KMS-11 (cell line): ENCODE measurements at regions not wholly inside any gene's neighbourhood (a gene's known extent, or its start where the extent isn't known, plus 50 kb on each side); places are given as distances from the start of the nearest gene placed in this dataset.

Experiments used
- H2AFZ ChIP-seq: fragments of 200-600 bp; sonication (generic); 2 replicates; pipeline ENCODE4 v1.6.1; 2016; ENCODE audit warnings: antibody characterized with exemption, mixed run types, low read depth
- H3K27ac ChIP-seq: fragments of 200-600 bp; sonication (generic); 2 replicates; pipeline ENCODE4 v1.6.1; 2016; ENCODE audit warnings: mild to moderate bottlenecking, mixed run types
- H3K27me3 ChIP-seq: fragments of 200-600 bp; sonication (generic); 2 replicates; pipeline ENCODE4 v1.6.1; 2017; ENCODE audit warnings: mild to moderate bottlenecking, low read depth, mixed run types, moderate library complexity; ENCODE audit not compliant: insufficient read depth
- H3K36me3 ChIP-seq: fragments of 200-600 bp; sonication (generic); 2 replicates; pipeline ENCODE4 v1.6.1; 2017; ENCODE audit warnings: mild to moderate bottlenecking, mixed run types; ENCODE audit not compliant: insufficient read depth
- H3K4me1 ChIP-seq: fragments of 200-600 bp; sonication (generic); 2 replicates; pipeline ENCODE4 v1.6.1; 2016; ENCODE audit warnings: mild to moderate bottlenecking, low read depth, mixed run types; ENCODE audit not compliant: poor library complexity, severe bottlenecking
- H3K4me2 ChIP-seq: fragments of 200-600 bp; sonication (generic); 2 replicates; pipeline ENCODE4 v1.7.0; 2016; ENCODE audit warnings: mild to moderate bottlenecking, mixed run types
- H3K4me3 ChIP-seq: fragments of 200-600 bp; sonication (generic); IDR thresholded peaks from 2 replicates; pipeline ENCODE4 v1.6.1; 2017; ENCODE audit warnings: low read depth, low read length, mixed read lengths; ENCODE audit not compliant: insufficient read depth
- H3K79me2 ChIP-seq: fragments of 200-600 bp; sonication (generic); 2 replicates; pipeline ENCODE4 v1.6.1; 2016; ENCODE audit warnings: low read depth, mixed run types; ENCODE audit not compliant: insufficient read depth
- H3K9ac ChIP-seq: fragments of 200-600 bp; sonication (generic); 2 replicates; pipeline ENCODE4 v1.6.1; 2016; ENCODE audit warnings: mild to moderate bottlenecking, mixed run types
- H4K20me1 ChIP-seq: fragments of 200-600 bp; sonication (generic); 2 replicates; pipeline ENCODE4 v1.6.1; 2016; ENCODE audit warnings: mild to moderate bottlenecking, mixed run types; ENCODE audit not compliant: insufficient read depth
- CTCF ChIP-seq: fragments of 200-600 bp; sonication (generic); conservative IDR thresholded peaks from 2 replicates; pipeline ENCODE4 v1.6.1; 2017; ENCODE audit warnings: low read depth, mild to moderate bottlenecking, antibody characterized with exemption, low read length, moderate library complexity, mixed read lengths

- no peak overlapping the region for H3K27ac ChIP-seq
- H3K9ac ChIP-seq: no peak overlapping the region
- no peaks in the 10 kb centered on the region for H3K27me3 ChIP-seq
- H3K79me2 ChIP-seq: no peaks in the 10 kb centered on the region
- no peaks in the 10 kb centered on the region for H4K20me1 ChIP-seq
- no peak for TF ChIP-seq CTCF
- no peak overlapping the region for H2AFZ ChIP-seq
- no peaks in the 10 kb centered on the region for H3K4me1 ChIP-seq
- H3K4me3 ChIP-seq: no peak overlapping the region
- H3K36me3 ChIP-seq: no peaks in the 10 kb centered on the region
- H3K4me2 ChIP-seq: no peak overlapping the region
Measured at GRCh38 chr20:4454111-4454510, 205.0 kb upstream of the ADRA1D start.

- Histone ChIP-seq H3K4me3 (no peak overlapping the region), H3K4me1 (no peaks in the 10 kb centered on the region), H3K27ac (no peak overlapping the region), H3K79me2 (no peaks in the 10 kb centered on the region), H4K20me1 (no peaks in the 10 kb centered on the region), H3K4me2 (no peak overlapping the region), H3K36me3 (no peaks in the 10 kb centered on the region), H2AFZ (no peak overlapping the region), H3K9ac (no peak overlapping the region), H3K27me3 (no peaks in the 10 kb centered on the region)
- TF ChIP-seq CTCF: no peak
Measured at GRCh38 chr20:4453359-4453758, 204.3 kb upstream of the ADRA1D start.

DNA sequence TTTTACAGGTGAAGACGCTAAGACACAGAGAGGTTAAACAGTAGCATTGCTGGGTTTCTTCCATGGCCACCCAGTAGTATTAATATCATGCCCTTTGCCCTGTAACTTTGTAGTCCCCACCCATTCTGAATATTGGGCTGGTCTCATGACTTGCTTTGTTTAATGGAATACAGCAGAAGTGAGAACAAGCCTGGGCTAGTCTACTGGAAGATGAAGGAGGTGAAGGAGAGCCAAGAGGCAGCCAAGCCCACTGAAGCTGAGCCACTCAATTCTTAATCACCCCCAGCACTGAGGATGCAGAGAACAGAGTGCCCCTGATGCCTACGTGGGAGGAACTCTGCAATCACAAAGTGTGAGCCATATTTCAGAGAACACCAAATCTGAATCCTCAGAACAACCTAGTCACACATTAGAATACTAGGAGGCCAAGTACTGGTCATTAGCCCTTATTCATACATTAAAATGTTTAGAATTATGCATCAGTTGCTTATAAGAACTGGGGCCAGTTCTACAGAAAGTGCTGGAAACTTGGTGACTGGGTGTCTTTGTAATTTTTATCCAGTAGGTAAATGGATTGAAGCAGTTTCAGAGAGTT, 202.5 kb upstream of the ADRA1D start:
- Histone ChIP-seq H3K27ac (no peak overlapping the region), H3K79me2 (no peaks in the 10 kb centered on the region), H4K20me1 (no peaks in the 10 kb centered on the region), H3K36me3 (no peaks in the 10 kb centered on the region), H2AFZ (no peak overlapping the region), H3K4me3 (no peak overlapping the region), H3K4me1 (no peaks in the 10 kb centered on the region), H3K4me2 (no peak overlapping the region), H3K9ac (no peak overlapping the region), H3K27me3 (no peaks in the 10 kb centered on the region)
- no peak for TF ChIP-seq CTCF

DNA sequence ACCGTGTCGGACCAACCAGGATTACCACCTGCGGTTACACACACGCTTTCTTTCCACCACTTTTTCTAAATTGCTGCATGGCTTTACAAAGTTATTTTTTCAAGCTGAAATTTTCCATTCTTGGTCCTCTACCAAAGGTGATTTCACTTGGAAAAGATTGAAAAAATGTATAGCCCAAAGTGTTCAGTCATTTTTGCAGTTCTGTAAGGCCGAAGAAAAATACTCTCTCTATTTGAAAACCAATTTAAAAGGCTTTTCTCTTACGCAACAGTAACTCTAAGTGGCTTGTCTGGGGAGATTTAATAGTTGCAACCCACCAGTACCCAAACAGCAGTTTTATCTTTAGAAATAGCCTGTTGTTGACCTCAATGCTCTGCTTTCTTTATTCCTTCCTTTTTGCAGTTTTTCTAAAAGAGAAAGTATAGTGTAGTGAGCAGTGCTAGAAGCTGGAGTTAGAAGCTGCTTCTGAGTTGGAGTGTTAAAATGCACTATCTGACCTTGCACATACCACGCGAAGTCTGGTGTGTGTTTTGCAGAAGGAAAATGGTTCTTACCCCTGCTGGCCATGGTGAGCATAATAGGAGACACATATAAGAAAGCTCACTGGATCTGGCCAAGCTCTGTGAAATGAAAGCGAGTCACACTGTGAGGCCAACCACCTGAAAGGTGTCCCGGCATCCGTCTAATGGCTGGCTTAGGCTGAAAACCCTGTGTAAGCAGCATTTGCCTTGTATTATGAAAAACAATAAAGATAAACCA, 201.0 kb upstream of the ADRA1D start:
- no peak overlapping the region for H2AFZ ChIP-seq
- no peak for TF ChIP-seq CTCF
- no peaks in the 10 kb centered on the region for H3K36me3 ChIP-seq
- H3K27me3 ChIP-seq: no peaks in the 10 kb centered on the region
- H3K9ac ChIP-seq: no peak overlapping the region
- no peaks in the 10 kb centered on the region for H3K79me2 ChIP-seq
- H4K20me1 ChIP-seq: no peaks in the 10 kb centered on the region
- no peaks in the 10 kb centered on the region for H3K4me1 ChIP-seq
- H3K4me3 ChIP-seq: no peak overlapping the region
- no peak overlapping the region for H3K4me2 ChIP-seq
- no peak overlapping the region for H3K27ac ChIP-seq
